HFFc6 (cell line): ENCODE measurements at regions not wholly inside any gene's neighbourhood (a gene's known extent, or its start where the extent isn't known, plus 50 kb on each side); places are given as distances from the start of the nearest gene placed in this dataset.

Source experiments
- DNase-seq: peaks from one replicate; pipeline ENCODE4 v3.0.0-alpha.2; 2018
- H3K27ac Mint-ChIP-seq: 2 replicates; pipeline ENCODE4 v1.8.0; 2020; ENCODE audit warnings: mild to moderate bottlenecking, mixed read lengths
- H3K27me3 Mint-ChIP-seq: 2 replicates; pipeline ENCODE4 v1.8.0; 2021; ENCODE audit warnings: mild to moderate bottlenecking, moderate library complexity, mixed read lengths; ENCODE audit not compliant: insufficient read depth
- H3K36me3 Mint-ChIP-seq: 2 replicates; pipeline ENCODE4 v1.8.0; 2021; ENCODE audit warnings: low read depth, mixed read lengths
- H3K4me1 Mint-ChIP-seq: 2 replicates; pipeline ENCODE4 v1.8.0; 2020; ENCODE audit warnings: low read depth, mixed read lengths
- H3K4me3 Mint-ChIP-seq: 2 replicates; pipeline ENCODE4 v1.8.0; 2020; ENCODE audit warnings: mild to moderate bottlenecking, moderate library complexity, mixed read lengths
- H3K9me3 Mint-ChIP-seq: 2 replicates; pipeline ENCODE4 v1.8.0; 2020; ENCODE audit warnings: mild to moderate bottlenecking, mixed read lengths
- TF ChIP-seq, protein P1 (sequence below): fragments of 200-600 bp; sonication (generic); IDR thresholded peaks from 2 replicates; pipeline ENCODE4 v1.5.0; 2021; ENCODE audit warnings: antibody characterized with exemption, mild to moderate bottlenecking

DNA sequence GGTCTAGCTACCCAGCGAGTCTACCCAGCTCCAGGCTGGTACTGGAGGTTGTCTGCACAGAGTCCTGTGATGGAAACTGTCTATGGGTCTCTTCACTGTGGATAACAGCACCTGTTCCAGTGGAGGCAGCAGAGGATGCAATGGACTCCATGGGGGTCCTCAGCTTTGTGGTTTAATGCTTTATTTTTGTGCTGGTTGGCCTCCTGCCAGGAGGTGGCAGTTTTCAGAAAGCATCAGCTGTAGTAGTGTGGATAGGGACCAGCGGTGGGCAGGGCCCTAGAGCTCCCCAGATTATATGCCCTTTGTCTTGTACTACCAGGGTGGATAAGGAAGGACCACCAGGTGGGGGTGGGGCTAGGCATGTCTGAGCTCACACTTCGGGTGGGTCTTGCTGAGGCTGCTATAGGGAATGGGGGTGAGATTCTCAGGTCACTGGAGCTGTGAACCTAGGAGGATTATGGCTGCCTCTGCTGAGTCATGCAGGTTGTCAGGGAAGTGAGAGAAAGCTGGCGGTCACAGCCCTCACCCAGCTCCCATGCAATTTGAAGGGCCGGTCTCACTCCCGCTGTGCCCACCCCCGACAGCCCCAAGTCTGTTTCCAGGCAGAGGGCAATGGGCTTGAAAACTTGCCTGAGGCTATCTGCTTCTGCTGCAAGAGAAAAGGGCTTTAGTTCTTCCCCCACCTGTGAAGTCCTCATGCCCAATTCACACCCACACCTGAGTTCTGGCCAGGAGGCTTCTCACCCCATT, 397.1 kb downstream of the TLE1 start:
- Mint-ChIP-seq H3K4me3 (no peak overlapping the region), H3K27ac (no peak overlapping the region), H3K36me3 (no peaks in the 10 kb centered on the region), H3K4me1 (no peaks in the 10 kb centered on the region), H3K9me3 (no peaks in the 10 kb centered on the region), H3K27me3 (no peaks in the 10 kb centered on the region; the same call in 1 of the 2 replicates)
- no peak for DNase-seq
- TF ChIP-seq, protein P1, sequence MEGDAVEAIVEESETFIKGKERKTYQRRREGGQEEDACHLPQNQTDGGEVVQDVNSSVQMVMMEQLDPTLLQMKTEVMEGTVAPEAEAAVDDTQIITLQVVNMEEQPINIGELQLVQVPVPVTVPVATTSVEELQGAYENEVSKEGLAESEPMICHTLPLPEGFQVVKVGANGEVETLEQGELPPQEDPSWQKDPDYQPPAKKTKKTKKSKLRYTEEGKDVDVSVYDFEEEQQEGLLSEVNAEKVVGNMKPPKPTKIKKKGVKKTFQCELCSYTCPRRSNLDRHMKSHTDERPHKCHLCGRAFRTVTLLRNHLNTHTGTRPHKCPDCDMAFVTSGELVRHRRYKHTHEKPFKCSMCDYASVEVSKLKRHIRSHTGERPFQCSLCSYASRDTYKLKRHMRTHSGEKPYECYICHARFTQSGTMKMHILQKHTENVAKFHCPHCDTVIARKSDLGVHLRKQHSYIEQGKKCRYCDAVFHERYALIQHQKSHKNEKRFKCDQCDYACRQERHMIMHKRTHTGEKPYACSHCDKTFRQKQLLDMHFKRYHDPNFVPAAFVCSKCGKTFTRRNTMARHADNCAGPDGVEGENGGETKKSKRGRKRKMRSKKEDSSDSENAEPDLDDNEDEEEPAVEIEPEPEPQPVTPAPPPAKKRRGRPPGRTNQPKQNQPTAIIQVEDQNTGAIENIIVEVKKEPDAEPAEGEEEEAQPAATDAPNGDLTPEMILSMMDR = no peak

DNA sequence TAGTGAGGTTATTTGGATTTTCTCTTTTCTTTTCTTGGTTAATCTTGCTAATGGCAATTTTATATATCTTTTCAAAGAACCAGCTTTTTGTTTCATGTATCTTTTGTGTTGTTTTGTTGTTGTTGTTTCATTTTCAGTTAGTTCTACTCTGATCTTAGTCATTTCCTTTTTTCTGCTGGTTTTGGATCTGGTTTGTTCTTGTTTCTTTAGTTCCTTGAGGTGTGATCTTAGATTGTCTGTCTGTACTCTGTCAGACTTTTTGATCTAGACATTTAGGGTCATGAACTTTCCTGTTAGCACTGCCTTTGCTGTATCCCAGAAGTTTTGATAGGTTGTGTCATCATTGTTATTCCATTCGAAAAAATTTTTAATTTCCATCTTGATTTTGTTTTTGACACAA, 399.7 kb downstream of the TLE1 start:
- no peak for DNase-seq
- Mint-ChIP-seq H3K4me3 (no peak overlapping the region), H3K4me1 (no peaks in the 10 kb centered on the region), H3K9me3 (no peaks in the 10 kb centered on the region), H3K27me3 (no peaks in the 10 kb centered on the region; the same call in 1 of the 2 replicates), H3K27ac (no peak overlapping the region), H3K36me3 (no peaks in the 10 kb centered on the region)
- TF ChIP-seq, protein P1 = no peak

DNA sequence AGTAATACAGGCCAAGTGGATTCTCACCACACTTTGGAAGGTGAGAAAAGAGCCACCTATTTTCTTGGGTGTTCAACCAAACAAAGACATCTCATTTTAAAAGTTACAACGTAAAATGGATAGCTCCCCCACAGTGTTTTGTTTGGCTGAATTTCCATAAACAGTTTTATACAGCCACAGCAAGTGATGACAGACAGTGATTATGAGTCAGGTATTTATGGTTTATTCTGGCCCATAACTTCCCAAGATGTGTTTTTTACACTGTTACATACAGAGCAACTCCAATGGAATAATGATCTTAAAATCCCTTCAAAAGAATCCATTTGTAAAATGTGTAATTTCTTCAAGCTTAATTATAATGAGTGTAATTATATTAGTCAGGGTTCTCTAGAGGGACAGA, 421.3 kb downstream of the TLE1 start:
- H3K27ac Mint-ChIP-seq = no peak overlapping the region
- TF ChIP-seq, protein P1 = no peak
- no peak for DNase-seq
- H3K4me3 Mint-ChIP-seq = no peak overlapping the region
- no peaks in the 10 kb centered on the region for H3K36me3 Mint-ChIP-seq
- H3K4me1 Mint-ChIP-seq = no peaks in the 10 kb centered on the region
- peaks cover 24% of the 10 kb centered on the region for H3K9me3 Mint-ChIP-seq
- H3K27me3 Mint-ChIP-seq = peaks cover 2% of the 10 kb centered on the region; the same call in 1 of the 2 replicates

DNA sequence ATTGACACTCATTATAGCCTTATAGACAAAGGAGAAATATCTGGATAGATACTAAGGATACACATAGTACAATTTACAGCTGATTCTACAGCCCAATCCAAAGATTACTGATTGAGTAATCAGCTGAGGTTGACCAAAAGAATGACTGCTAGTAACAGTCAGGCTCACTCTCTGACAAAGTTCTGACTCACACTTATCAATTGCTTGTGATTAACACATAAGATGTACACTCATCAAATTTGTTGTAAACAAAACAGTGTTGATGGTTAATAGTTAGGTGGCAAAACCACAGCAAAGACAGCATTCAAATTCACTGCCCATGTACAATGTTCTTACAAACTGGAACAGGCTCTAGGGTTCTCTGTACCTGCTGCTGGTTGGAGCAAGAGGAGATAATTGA, 422.7 kb downstream of the TLE1 start:
- DNase-seq = no peak
- H3K36me3 Mint-ChIP-seq = no peaks in the 10 kb centered on the region
- TF ChIP-seq, protein P1 = no peak
- H3K27me3 Mint-ChIP-seq = peaks cover 2% of the 10 kb centered on the region
- H3K27ac Mint-ChIP-seq = no peak overlapping the region
- no peaks in the 10 kb centered on the region for H3K4me1 Mint-ChIP-seq
- H3K4me3 Mint-ChIP-seq = no peak overlapping the region
- H3K9me3 Mint-ChIP-seq = peaks cover 16% of the 10 kb centered on the region

DNA sequence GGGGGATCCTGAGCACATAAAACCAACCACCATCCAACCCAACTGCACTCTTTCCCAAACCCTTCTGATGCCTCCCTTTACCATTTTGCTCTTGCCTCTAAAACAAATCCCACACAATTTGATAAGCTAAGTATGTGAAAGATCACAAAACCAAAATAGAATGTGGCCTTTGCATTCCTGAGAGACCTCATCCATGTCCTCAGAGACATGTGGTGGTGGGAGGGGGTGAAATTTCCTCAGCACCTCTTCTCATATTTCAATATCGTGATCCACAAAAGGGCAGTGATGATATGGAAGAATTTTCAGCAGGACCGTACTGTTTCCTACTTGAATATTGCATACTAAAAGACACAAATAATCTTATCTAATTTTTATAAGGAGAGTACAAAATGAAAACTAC, 423.3 kb downstream of the TLE1 start:
- DNase-seq = no peak
- Mint-ChIP-seq H3K27ac (no peak overlapping the region), H3K4me3 (no peak overlapping the region), H3K4me1 (no peaks in the 10 kb centered on the region), H3K36me3 (peaks cover 2% of the 10 kb centered on the region; the same call in 1 of the 2 replicates), H3K27me3 (peaks cover 2% of the 10 kb centered on the region), H3K9me3 (peaks cover 16% of the 10 kb centered on the region; the same call in 1 of the 2 replicates)
- TF ChIP-seq, protein P1 = no peak
